Activated naive CD4-positive, alpha-beta T cell (primary cell): ENCODE measurements at regions not wholly inside any gene's neighbourhood (a gene's known extent, or its start where the extent isn't known, plus 50 kb on each side); places are given as distances from the start of the nearest gene placed in this dataset.

Experiments used
- DNase-seq, 4 experiments: peaks; one replicate each; lab custom pipeline; 2025; lab: John Stamatoyannopoulos, UW

DNA sequence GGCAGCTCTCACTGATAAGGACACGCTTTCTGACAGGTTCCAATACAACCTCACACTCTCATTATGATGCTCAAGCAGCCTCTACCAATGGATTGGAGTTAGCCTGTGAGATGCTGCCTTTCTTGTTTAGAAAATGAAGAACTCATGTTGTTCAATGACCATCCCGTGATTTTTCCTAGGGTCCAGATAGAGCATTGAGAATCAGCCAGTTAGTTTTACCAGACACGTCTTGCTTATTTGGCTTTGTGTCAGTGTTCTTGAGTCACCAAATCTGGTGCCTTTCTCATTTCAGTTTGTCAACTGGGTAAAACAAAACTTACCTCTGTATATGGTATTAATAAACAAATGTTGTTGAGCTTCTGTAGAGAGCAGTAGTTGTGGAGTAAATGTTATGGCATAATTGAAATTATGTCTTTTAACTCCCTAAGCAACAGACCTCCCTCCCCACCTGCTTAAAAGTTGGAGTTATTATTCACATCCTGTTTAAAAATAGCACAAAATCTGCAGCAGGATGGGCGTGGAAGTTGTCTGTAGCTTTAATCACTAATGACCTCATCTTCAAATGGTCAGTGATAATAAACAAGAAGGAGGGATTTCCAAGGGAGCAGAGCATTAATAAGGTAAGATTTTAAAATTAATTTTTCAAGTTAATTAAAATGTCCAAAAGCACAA is 167.3 kb downstream of the HRH4 start:
- DNase-seq: no peak

DNA sequence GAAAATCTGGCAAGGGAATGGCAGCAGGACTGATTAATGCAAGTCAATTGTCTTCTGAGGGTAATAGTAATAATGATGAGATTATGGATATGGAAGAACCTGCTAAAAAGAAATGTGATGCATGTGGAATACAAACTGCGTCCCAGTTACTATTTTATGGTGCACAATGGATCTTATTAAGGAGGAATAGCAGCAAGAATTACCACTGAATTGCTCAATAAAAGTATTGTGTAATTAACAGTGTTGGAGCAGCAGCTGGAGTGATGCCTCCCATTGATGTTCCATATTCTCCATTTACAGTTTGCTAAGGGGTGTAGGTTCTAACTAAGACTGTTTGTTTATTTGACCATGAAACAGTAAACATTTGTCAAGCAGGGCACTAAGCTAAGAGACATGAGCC is 167.9 kb downstream of the HRH4 start:
- DNase-seq: no peak

DNA sequence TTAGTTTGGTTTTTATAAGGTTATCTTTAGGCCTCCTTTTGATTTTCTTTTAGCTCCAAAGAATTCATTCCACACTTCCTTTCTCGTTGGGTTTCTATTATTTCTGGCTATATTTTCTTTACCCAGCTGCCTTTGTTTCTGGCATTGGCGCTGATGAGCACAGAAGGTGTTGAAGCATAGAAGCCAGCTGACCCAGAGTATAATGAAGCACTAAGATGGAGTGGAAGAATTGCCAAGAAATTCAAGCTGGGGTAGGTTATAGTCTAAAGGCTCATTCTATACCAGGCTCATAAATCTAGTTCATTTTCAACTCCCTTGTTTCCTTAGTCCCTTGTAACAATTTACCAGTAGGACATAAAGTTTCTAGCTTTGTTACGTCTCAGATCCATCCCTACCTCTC is 169.5 kb downstream of the HRH4 start:
- no peak for DNase-seq

DNA sequence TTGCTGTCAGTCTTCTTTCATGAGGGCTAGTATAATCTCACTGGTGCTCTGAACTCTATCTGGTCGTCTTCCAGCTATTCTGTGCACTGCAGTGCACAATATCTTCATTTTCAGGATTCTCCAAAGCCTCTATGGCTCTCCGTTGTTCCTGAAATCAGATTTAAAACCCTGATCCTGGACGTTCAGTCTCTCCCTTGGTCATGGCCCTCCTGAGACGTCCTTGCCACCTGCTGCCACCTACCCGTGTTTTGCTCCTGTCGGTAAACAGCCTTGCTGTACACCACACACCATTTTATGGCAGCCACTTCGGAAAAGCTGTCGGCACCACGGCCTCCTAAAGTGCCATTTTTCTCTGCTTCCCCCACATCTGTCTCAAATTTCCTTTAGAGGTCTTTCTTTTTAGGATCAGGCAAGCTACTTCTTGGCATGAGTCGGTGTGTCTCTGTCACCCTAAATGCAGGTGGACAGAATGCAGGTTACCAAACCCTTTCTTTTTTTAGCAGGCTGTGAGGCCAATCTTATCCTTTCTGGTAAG is 170.0 kb downstream of the HRH4 start:
- no peak for DNase-seq

DNA sequence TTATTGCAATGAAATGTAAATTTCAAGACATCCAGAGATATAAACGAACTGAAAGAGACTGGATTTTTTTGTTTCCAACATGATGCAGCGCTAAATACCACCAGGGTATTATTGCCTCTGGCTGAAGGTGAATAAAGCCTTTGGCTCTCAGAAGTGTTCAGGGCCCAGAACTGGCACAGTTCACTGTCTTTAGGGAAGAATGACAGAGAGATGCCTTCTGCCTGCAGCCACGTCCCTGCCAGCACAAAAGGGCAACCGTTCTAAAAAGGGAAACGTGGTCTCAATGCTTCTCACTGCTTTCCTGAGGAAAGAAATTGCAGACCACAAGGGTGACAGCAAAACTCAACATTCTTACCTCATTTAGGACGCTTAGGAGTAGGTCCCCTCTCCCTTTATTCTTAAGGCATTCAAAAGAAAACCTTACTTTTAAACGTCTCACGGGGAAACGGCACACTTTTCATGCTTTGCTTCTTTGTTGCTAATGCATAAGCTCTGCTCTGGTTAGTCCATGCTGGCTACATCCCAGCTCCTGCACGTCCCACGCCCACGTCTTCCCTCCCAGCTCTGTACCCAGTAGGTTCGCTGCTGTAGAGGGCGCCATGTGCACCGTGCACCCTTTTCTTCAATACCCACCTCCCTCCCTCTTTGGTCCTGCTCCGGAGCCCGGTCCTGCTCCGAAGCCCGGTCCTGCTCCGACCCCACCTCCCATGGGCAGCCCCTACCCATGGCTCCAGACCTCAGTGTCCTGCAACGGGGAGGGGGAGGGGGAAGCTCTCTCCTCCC is 171.0 kb downstream of the HRH4 start:
- no peak for DNase-seq

DNA sequence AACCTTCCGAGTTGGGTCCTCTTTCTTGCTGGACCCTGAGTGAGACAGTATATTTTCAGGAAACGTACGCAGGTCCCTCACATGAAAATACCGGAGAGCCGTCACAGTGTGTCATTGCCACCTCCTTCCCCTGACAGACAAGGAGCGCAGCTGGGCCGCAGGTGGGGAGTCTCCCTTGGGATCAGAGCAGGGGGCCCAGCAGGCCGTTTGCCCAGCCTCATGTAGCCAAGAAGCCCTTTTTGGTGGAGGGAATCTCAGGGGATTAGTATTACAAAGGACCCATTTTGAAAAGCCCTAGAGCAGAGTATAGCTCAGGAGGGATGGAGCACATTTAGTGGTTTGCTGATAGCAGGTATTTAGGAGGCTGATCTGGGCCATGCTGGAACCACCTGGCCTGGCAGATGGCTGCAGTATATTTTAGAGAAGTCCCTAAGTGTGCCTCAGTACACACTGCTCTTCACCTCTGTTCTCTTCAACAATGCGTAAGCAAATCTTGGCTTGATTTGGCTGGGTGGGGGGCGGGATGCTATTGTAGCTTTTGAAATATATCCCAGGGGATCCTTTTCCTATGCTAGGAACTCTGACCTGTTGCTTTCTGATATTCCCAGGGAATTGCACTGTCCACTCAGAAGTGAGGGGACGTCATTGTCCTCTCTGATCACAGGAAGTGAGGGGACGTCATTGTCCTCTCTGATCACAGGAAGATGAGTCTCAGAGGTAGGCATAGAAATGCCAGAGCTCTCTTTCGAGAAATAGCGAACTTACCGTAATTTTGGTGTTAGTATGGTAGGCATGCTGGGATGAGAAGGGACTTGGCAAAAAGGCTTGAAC is 171.9 kb downstream of the HRH4 start:
- no peak for DNase-seq

DNA sequence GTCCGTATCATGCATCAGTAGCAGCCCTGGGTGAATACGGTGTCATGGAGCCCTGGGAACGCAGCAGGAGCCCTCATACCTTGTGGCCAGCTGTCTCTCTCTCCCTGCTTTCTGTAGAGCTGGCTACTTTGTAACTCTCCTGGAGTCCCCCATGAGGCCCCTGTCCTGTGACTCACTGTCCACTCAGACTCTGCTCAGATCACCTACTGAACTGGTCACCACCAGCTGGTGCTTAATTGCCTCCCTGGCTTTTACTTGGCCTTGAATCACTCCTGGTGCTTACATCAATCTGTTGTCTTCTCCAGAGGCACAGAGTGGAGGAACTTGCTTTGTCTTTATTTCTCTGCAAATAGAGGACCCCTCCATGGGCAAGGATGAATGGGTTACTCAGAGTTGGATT is 172.7 kb downstream of the HRH4 start:
- no peak for DNase-seq

DNA sequence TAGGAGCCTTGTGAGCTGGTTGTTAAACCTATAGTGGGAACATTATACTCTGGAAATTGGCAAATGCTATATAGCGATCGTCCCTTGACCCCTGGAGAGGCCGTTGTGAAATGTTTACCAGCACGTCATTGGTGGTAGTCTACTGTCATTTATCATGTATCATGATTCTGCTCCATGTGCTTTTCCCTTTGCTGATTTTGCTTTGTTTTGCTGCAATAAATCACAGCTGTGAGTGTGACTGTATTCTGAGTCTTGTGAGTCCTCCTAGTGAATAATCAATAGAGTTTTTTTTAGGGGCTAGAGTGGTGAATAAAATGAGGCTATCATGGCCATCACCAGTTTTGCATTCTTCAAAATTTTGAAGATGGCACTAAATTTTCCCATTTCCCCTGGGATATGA is 189.1 kb downstream of the HRH4 start:
- DNase-seq: no peak

DNA sequence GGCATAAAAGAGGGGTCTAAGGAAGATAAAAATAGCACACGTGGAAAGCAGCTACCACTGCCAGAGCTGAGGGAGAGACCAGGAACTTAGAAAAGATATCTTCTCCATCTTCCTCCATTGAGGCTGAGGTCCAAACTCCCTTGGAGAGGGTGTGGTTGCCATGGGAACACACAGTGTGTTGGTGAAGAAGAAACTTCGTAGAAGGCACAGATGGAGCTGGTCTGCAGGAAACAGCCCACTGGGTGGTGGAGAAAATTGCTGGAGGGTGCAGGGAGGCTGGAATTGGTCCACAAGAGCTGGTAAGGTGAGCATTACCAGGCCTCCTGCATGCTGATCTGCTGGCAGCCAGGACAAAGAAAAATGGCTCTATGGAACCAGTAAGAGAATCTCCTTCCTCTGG is 191.0 kb downstream of the HRH4 start:
- no peak for DNase-seq

DNA sequence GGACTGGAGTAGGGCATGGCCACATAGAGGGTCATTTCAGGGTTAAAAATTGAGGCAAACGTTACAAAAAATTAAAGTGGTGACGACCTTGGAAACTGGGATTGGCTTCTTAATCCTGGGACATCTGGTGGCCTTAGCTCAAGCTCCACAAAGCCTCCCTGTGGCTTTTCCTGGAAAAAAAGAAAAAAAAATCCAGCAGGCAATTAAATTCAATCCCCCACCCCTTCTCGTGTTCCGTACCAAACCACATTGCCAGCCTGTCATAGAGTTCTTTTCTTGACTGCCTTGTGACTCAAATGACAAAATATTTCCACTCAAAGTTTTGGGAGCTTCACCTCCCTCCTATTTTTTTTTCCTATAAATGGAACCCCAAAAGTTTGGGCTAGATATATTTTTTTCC is 195.6 kb downstream of the HRH4 start:
- DNase-seq: no peak

DNA sequence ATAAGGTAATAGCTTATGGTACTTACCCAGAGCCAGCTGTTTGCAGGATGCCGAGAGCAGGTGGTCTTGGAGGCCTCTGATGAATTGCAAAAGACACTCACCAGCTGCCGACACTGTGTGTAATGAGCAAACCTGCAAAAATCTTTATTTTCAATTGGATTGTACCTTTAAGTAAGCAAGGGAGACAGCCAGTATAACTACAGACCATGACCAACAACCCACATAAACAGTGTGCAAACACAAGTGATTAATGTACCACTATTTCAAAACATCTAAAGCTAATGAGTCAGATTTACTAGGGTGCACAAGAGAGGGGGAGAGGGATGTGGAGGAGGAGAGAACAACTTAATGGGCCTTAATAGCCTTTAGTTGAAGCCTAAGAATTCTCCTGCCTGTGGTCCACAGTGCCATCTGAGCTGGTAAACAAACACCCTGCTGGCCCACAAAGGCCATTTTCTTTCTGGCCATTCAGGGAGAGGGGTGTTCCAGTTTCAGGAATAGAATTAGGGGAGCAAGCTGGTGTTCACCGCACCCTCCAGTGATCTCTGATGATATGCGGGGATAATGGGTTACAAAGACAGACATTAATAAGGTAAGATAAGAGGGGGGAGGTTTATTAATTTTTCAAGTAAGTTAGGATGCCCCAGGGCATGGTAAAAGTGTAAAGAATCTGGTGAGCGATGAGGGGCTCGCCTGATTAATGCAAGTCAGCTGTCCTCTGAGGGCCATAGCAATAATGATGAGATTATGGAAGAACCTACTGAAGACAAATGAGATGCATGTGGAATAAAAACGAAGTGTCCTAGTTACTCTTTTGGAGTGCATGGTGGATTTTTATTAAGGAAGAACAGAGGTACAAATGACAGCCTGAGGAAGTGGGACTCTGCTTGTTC is 196.4 kb downstream of the HRH4 start:
- no peak for DNase-seq

DNA sequence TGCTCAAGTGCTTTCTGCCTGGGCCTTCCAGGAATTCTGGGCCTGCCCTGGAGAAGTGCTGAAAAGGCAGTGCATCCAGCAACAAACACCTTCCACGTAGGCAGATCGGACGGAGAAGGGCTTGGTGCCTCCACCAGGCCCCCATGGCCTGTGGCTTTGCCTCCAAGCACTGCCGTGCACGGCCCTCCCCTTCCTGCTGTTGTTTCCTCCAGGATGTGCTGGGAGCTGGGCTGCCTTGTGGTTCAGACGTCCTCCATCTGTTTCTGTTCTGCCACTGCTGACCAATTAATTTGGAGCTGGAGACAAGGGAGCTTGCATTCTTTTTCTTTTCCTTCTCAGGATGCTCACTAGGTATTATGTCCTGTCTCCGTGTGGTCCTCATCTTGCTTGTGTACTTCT is 197.0 kb downstream of the HRH4 start:
- no peak for DNase-seq

DNA sequence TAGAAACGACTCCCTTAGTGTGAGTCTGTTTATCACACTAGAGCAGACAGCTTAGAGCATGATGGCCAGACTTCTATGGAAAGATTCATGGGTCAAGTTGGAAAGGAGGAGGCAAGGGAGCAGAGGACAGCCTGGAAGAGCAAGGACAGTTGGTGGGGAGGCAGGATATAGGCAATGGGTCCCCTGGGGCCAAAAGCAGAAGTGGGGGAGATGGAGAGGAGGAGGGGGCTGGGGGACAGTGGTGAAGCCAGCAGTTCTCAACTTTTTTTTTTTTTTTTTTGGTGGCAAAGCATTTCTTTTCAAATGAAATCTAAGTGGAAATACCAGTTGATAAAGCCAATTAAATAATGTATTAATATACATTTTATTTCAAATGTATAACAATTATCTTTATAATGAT is 197.9 kb downstream of the HRH4 start:
- DNase-seq: no peak

DNA sequence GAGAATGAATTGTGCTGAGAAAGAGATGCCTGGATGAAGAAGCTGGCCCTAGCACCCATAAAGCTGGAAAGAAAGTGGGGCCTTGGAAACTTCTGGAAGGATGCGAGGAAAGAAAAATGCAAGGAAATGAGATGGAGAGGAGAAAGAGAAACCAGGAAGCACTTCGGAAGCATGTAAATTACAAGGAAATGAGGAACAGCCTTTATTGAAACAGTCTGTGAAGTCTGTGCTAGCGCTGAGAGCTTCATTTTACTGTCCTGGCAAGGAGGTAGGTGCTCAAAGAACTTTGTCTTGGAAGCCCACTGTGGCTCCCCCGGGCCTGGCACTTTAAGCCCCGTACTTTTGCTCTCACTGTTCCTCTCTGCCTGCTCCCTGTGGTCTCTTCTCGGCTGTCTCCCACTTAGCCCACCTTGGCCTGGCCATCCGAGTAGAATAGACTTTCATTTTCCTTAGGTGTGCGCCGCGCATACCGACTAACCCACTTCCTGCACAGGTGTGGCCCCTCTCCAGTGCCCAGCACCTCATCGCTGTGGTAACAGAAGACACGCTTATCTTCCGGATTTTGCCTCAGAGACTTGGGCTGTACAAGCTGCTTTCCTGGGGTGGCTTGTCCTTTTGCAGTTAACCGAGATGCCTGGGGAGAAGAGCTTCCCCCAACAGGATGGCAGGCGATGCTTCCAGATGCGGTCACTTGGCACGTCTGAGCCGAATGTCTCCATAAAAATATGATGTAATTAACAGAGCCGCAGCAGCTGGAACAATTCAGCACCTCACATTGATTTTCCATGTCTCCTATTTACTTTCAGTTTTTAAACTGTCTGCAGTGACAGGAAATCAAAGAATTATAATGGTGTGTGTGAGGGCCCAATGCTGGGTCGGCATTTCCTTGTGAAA is 199.6 kb downstream of the HRH4 start:
- peak in 1 of 4 experiments; percentile 5 for DNase-seq

DNA sequence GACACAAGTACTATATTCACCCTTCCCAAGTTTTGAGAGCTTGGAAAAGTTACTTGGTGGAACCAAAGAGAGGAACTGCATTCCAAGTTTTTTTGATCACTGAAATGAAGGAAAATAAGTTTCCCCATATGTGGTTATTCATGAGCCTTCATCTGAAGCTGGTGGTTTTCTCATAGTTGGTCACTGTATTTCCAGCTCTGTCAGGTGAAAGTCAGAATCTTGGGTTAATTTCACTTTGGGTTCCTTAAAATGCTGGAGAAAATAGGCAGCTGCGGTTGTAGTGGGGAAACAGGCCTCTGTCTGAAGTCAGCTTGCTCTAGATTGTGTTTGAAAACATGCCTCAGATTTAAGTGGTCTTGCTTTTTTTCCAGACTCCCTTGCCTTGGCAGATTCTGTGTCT is 200.5 kb downstream of the HRH4 start:
- DNase-seq: no peak

DNA sequence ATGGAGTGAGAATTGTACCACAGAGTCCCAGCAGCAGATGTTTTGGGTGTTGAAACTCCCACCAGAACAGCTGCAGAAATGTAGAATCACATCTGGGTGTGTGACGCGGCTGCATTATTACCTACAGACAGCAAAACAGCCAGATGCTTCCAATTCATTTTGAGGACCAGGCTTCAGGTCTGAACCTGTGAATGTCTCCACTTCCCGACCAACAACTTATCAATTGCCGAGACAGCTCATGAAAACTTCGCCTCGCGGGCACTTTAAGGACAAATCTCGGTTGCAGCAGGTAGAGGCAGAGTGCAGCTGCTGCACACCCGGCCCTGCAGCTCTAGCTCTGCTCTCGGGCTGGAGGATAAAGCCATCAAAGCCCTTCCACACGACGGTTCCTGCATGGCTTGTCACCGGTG is 202.0 kb downstream of the HRH4 start:
- no peak for DNase-seq

DNA sequence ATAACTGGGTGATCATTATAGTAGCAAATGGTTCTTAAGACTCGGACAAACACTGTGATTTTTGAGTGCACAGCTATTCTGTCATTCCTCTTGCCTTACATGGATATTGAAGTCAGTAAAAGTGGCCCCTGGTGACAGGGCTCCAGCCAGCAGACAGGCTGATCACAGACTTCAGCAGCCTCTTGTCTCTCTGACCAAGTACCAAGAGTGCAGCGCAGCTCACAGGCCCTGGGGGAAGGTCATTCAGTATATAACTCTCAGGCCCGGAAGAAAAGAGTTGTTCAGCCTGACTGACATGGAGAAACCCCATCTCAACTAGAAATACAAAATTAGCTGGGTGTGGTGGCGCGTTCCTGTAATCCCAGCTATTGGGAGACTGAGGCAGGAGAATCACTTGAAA is 202.6 kb downstream of the HRH4 start:
- no peak for DNase-seq

DNA sequence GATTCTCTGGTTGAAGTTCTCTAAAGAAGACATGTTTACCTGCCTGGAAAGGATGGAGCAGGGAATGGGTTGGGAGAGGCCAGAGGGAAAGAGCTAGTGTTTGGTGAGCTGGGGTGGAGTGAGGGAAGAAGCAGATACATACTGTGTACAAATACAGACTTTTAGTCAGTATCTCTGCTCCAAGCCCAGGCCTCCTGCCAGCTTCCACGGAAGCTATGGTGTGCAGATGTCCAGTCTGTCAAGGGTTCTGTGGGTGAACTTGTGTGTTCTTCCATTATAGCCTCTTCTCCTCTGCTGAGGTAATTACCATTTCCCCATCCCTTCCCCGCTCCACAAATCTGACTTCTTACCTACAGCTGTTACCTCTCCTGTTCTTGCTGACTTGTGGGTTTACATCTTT is 208.6 kb downstream of the HRH4 start:
- no peak for DNase-seq

DNA sequence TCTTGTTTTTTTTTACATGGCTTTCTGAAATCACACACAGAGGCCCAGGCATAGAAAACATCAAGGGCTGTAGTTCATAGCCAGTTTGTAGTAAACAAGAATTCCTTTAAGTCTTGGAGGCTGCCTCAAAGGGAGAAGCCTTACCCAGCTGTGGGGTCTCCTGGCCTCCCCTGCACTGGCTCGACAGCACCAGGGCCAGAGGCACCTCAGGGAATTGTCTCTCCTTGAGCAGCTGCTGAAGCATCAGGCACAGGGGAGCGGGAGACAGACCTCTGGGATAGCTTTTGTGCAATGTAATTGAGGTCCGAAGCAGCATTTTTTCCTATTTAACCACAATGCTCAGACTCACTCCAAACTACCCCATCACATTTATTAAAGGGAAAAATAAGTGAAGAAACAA is 209.1 kb downstream of the HRH4 start:
- DNase-seq: no peak

DNA sequence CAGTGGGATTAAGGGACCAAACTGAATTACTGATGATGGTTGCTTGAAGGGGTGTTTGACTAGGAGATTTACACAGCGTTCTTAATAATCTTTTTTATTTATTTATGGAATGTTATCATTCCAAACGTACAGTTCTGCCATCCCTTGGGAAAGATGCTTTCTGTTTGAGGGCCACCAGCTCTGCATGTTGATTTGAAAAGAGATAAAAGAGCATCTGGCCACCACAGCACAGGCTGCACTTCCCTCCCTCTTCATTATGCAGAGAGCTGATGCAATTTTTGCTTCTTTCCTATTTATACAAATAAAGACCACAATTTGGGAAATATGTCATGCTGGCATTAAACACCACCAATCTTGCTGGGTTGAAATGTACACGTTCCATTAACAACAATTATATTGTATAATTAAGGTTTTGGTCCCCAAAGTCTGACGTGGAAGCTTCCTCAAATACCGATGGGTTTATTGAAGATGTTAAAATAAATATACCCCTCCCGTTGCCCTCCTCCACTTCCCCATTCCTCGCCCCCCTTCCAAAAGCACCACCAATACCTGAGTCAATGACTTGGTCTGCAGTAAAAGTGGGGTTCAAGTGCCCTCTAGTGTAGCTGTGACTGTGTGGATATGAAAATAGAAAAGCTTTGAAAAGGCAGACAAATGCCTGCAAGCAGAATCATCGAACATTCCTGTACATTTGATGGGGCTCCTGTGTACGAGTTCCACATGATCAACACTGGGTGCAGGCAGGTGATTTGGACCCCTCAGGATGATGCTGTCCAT is 211.9 kb downstream of the HRH4 start:
- DNase-seq: no peak
